Hepatic stellate cell (primary cell): ENCODE measurements at regions not wholly inside any gene's neighbourhood (a gene's known extent, or its start where the extent isn't known, plus 50 kb on each side); places are given as distances from the start of the nearest gene placed in this dataset.

Experiments
- DNase-seq: peaks from one replicate; pipeline ENCODE4 v3.0.0; 2011; ENCODE audit warnings: low spot score

- DNase-seq, result no peak
These were observed 1999.4 kb upstream of the AGA start for GRCh38 chr4:179441596-179441995.

- DNase-seq, result no peak
These were observed 2005.1 kb upstream of the AGA start for GRCh38 chr4:179447308-179447707.

- no peak for DNase-seq
These were observed 2023.0 kb upstream of the AGA start for GRCh38 chr4:179465131-179465797.

- DNase-seq, result no peak
These were observed 2025.6 kb upstream of the AGA start for GRCh38 chr4:179467878-179468277.

- no peak for DNase-seq
These were observed 2029.9 kb upstream of the AGA start for GRCh38 chr4:179472164-179472563.

- no peak for DNase-seq
These were observed 2036.4 kb upstream of the AGA start for GRCh38 chr4:179478608-179479007.

GRCh38 chr4:179485781-179486180 lies 2043.5 kb upstream of the AGA start:
- no peak for DNase-seq

- DNase-seq, result no peak
These were observed 2044.5 kb upstream of the AGA start for GRCh38 chr4:179486570-179487335.

GRCh38 chr4:179492260-179493080 lies 2050.2 kb upstream of the AGA start:
- DNase-seq, result no peak

GRCh38 chr4:179503976-179504375 lies 2061.7 kb upstream of the AGA start:
- DNase-seq, result no peak

- DNase-seq, result no peak
These were observed 2067.3 kb upstream of the AGA start for GRCh38 chr4:179509489-179509888.

- no peak for DNase-seq
These were observed 2079.7 kb upstream of the AGA start for GRCh38 chr4:179521952-179522351.

- DNase-seq, result no peak
These were observed 2088.7 kb upstream of the AGA start for GRCh38 chr4:179530958-179531357.

GRCh38 chr4:179536694-179537093 lies 2094.5 kb upstream of the AGA start:
- DNase-seq, result no peak

- DNase-seq, result no peak
These were observed 2097.4 kb upstream of the AGA start for GRCh38 chr4:179539641-179540040.

GRCh38 chr4:179543771-179544170 lies 2101.5 kb upstream of the AGA start:
- no peak for DNase-seq

- DNase-seq, result no peak
These were observed 2102.3 kb upstream of the AGA start for GRCh38 chr4:179544496-179544895.

- no peak for DNase-seq
These were observed 2109.9 kb upstream of the AGA start for GRCh38 chr4:179552131-179552530.

GRCh38 chr4:179563741-179564140 lies 2121.5 kb upstream of the AGA start:
- DNase-seq, result no peak

GRCh38 chr4:179569549-179569948 lies 2127.3 kb upstream of the AGA start:
- no peak for DNase-seq

GRCh38 chr4:179582164-179582905 lies 2140.1 kb upstream of the AGA start:
- no peak for DNase-seq

GRCh38 chr4:179583221-179583620 lies 2141.0 kb upstream of the AGA start:
- no peak for DNase-seq
